CD4-positive, alpha-beta T cell (primary cell): ENCODE measurements at regions not wholly inside any gene's neighbourhood (a gene's known extent, or its start where the extent isn't known, plus 50 kb on each side); places are given as distances from the start of the nearest gene placed in this dataset.

Experiments used
- ATAC-seq: fragments of 200-7000 bp; cut with Tn5 transposase; one replicate; pipeline ENCODE4 v1.10.0; 2022; ENCODE audit warnings: mild to moderate bottlenecking; ENCODE audit not compliant: poor library complexity
- CTCF ChIA-PET: fragments of 350-600 bp; sonication (Branson Sonifier 250); formaldehyde crosslinking; loops from one replicate; lab custom pipeline; 2021; ENCODE audit warnings: antibody characterized with exemption, inconsistent platforms; lab: Charles Lee
- POLR2A ChIA-PET: fragments of 350-600 bp; sonication (Branson Sonifier 250); formaldehyde crosslinking; loops from one replicate; lab custom pipeline; 2021; ENCODE audit warnings: antibody characterized with exemption, inconsistent platforms; lab: Charles Lee
- DNase-seq, 14 experiments: peaks; one replicate each; pipeline ENCODE4 v3.0.0-alpha.2; 2013 to 2020; ENCODE audit warnings: mixed read lengths in 2 of 14
- H3K27ac ChIP-seq, 2 donors: one replicate each; pipeline versions ENCODE4 v1.5.1 to v1.7.0; 2013; ENCODE audit warnings: low read length in 2 of 2, low read depth in 1 of 2, mild to moderate bottlenecking in 1 of 2
- H3K27me3 ChIP-seq, 2 experiments: 1 replicate in 1 of 2; 2 replicates in 1 of 2; pipeline versions ENCODE4 v1.6.1 to v1.7.0; 2013; ENCODE audit warnings: low read length in 2 of 2, control low read depth in 1 of 2, mild to moderate bottlenecking in 1 of 2, moderate library complexity in 1 of 2; ENCODE audit not compliant: insufficient read depth in 2 of 2, control insufficient read depth in 1 of 2
- H3K36me3 ChIP-seq: one replicate; pipeline ENCODE4 v1.6.1; 2013; ENCODE audit warnings: low read length, control low read depth; ENCODE audit not compliant: insufficient read depth
- H3K4me1 ChIP-seq: one replicate; pipeline ENCODE4 v1.6.1; 2013; ENCODE audit warnings: low read length, control low read depth; ENCODE audit not compliant: insufficient read depth
- H3K4me3 ChIP-seq: one replicate; pipeline ENCODE4 v1.5.1; 2013; ENCODE audit warnings: mild to moderate bottlenecking, low read length, moderate library complexity
- H3K9me3 ChIP-seq, 2 experiments: 1 replicate in 1 of 2; 2 replicates in 1 of 2; pipeline versions ENCODE4 v1.6.1 to v1.7.0; 2013; ENCODE audit warnings: low read length in 2 of 2, mild to moderate bottlenecking in 2 of 2, control low read depth in 1 of 2, moderate library complexity in 1 of 2; ENCODE audit not compliant: control insufficient read depth in 1 of 2, insufficient read depth in 1 of 2
- H3K27ac Mint-ChIP-seq: one replicate; pipeline ENCODE4 v1.8.0; 2020; ENCODE audit warnings: mixed read lengths
- H3K27me3 Mint-ChIP-seq: one replicate; pipeline ENCODE4 v1.8.0; 2021; ENCODE audit warnings: mixed read lengths
- H3K36me3 Mint-ChIP-seq: one replicate; pipeline ENCODE4 v1.8.0; 2021; ENCODE audit warnings: low read depth, mixed read lengths
- H3K4me1 Mint-ChIP-seq: one replicate; pipeline ENCODE4 v1.8.0; 2021; ENCODE audit warnings: low read depth, mixed read lengths
- H3K4me3 Mint-ChIP-seq: one replicate; pipeline ENCODE4 v1.8.0; 2020; ENCODE audit warnings: mild to moderate bottlenecking, mixed read lengths
- H3K9me3 Mint-ChIP-seq: one replicate; pipeline ENCODE4 v1.8.0; 2020; ENCODE audit warnings: mixed read lengths
- intact Hi-C, 2 experiments: fragments of 100-400 bp; cut with DNase I in 1 of 2; cut with micrococcal nuclease in 1 of 2; formaldehyde crosslinking; loops; one replicate each; pipeline versions ENCODE4 v1.15.1 to v1.9.0; 2023 to 2025; cut with DNase I, micrococcal nuclease
- TF ChIP-seq, protein P1 (sequence below): fragments of 200-600 bp; IDR thresholded peaks from one replicate; pipeline ENCODE4 v1.8.0; 2022; ENCODE audit warnings: antibody characterized with exemption, mild to moderate bottlenecking

DNA sequence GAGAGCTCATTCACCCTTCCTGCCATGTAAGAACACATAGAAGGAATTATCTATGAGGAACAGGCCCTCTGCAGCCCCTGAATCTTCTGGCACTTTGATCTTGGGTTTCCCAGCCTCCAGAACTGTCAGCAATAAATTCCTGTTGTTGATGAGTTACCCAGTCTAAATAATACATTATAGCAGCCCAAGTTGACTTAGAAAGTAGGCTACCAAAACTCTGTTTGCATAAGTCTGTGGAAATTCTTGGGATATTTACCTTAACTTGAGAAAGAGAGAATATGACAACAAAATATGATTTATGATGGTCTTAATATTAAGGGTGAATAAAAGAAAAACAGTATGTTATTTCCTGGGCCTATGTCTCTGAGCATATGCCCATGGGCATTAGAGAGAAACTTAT is 433.0 kb upstream of the LMO3 start:
- H3K27ac ChIP-seq = no peak overlapping the region
- H3K9me3 ChIP-seq = peaks cover 0 to 4% of the 10 kb centered on the region in 2 experiments
- peaks cover 8% of the 10 kb centered on the region for H3K9me3 Mint-ChIP-seq
- ChIA-PET POLR2A (no interaction called here), CTCF (no interaction called here)
- no peak overlapping the region for H3K4me3 ChIP-seq
- no peaks in the 10 kb centered on the region for H3K27me3 ChIP-seq
- ATAC-seq (no peak), DNase-seq (no peak)
- no peaks in the 10 kb centered on the region for H3K4me1 ChIP-seq
- no peak overlapping the region for H3K27ac Mint-ChIP-seq
- TF ChIP-seq, protein P1, sequence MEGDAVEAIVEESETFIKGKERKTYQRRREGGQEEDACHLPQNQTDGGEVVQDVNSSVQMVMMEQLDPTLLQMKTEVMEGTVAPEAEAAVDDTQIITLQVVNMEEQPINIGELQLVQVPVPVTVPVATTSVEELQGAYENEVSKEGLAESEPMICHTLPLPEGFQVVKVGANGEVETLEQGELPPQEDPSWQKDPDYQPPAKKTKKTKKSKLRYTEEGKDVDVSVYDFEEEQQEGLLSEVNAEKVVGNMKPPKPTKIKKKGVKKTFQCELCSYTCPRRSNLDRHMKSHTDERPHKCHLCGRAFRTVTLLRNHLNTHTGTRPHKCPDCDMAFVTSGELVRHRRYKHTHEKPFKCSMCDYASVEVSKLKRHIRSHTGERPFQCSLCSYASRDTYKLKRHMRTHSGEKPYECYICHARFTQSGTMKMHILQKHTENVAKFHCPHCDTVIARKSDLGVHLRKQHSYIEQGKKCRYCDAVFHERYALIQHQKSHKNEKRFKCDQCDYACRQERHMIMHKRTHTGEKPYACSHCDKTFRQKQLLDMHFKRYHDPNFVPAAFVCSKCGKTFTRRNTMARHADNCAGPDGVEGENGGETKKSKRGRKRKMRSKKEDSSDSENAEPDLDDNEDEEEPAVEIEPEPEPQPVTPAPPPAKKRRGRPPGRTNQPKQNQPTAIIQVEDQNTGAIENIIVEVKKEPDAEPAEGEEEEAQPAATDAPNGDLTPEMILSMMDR = no peak
- H3K27me3 Mint-ChIP-seq = no peaks in the 10 kb centered on the region
- H3K4me1 Mint-ChIP-seq = no peaks in the 10 kb centered on the region
- H3K4me3 Mint-ChIP-seq = no peak overlapping the region
- no peaks in the 10 kb centered on the region for H3K36me3 ChIP-seq
- intact Hi-C loops = no loop called here
- H3K36me3 Mint-ChIP-seq = no peaks in the 10 kb centered on the region

DNA sequence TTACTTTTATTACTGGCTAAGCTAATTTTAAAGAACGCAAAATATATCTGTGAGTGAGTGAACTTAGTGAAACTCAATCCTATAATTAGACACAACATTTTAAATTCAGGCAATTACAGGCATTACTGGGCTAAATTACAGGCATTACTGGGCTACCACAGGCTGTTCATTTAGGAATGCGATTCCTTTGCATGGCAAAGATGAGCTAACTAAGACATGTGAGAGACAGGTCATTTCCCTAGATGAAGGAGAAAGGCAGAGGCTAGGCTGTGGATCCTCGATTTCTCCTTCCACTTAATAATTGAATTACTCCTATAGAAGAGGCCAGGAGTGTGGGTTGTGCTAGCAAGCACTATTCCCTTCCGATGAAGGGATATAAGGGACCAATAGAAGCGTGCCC is 429.4 kb upstream of the LMO3 start:
- ATAC-seq = no peak
- no peak overlapping the region for H3K27ac Mint-ChIP-seq
- no peaks in the 10 kb centered on the region for H3K4me1 ChIP-seq
- TF ChIP-seq, protein P1 = no peak
- CTCF ChIA-PET = no interaction called here
- H3K4me1 Mint-ChIP-seq = no peaks in the 10 kb centered on the region
- H3K27me3 Mint-ChIP-seq = no peaks in the 10 kb centered on the region
- H3K4me3 Mint-ChIP-seq = no peak overlapping the region
- no peak overlapping the region for H3K4me3 ChIP-seq
- no peak for DNase-seq
- H3K36me3 Mint-ChIP-seq = no peaks in the 10 kb centered on the region
- peaks cover 8% of the 10 kb centered on the region for H3K9me3 Mint-ChIP-seq
- no peaks in the 10 kb centered on the region for H3K36me3 ChIP-seq
- H3K27ac ChIP-seq = no peak overlapping the region
- POLR2A ChIA-PET = no interaction called here
- H3K9me3 ChIP-seq = peaks cover 3 to 4% of the 10 kb centered on the region in 2 experiments
- H3K27me3 ChIP-seq = no peaks in the 10 kb centered on the region
- intact Hi-C loops = no loop called here

DNA sequence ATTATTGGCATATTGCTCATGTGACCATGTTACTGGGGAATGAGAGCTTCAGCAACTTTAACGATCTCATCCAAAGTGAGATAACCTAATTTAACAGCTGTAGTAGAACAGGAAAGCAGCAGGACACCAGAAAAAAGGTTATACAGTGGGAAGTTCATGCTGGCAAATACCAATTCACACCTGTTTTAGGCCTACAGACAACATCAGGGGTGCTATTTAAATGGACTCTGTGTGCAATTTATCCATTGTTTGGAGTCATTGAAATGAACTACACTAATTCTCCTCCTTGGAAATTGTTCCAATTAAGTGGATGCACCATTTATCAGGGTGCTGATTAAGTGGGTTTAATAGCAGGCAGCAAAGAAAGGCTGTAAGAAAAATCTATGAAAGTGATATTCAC is 424.4 kb upstream of the LMO3 start:
- TF ChIP-seq, protein P1 = no peak
- peaks cover 20% of the 10 kb centered on the region for H3K9me3 Mint-ChIP-seq
- Histone ChIP-seq H3K4me1 (no peaks in the 10 kb centered on the region), H3K36me3 (no peaks in the 10 kb centered on the region), H3K27ac (no peak overlapping the region), H3K4me3 (no peak overlapping the region), H3K27me3 (no peaks in the 10 kb centered on the region), H3K9me3 (peaks cover 3 to 4% of the 10 kb centered on the region in 2 experiments)
- CTCF ChIA-PET = no interaction called here
- POLR2A ChIA-PET = no interaction called here
- H3K4me1 Mint-ChIP-seq = no peaks in the 10 kb centered on the region
- H3K27ac Mint-ChIP-seq = no peak overlapping the region
- ATAC-seq = no peak
- intact Hi-C loops = no loop called here
- H3K4me3 Mint-ChIP-seq = no peak overlapping the region
- H3K27me3 Mint-ChIP-seq = no peaks in the 10 kb centered on the region
- no peak for DNase-seq
- H3K36me3 Mint-ChIP-seq = no peaks in the 10 kb centered on the region
